NCI-H128 (cell line): ENCODE measurements at regions not wholly inside any gene's neighbourhood (a gene's known extent, or its start where the extent isn't known, plus 50 kb on each side); places are given as distances from the start of the nearest gene placed in this dataset.
"Not testable (repeated sequence)": the region's sequence is repeated elsewhere in the genome, so short reads cannot be mapped to it uniquely, and the experiment has no call there.

Experiments used
- DNase-seq: peaks from one replicate; lab custom pipeline; 2025; ENCODE audit not compliant: unreplicated experiment; lab: John Stamatoyannopoulos, UW

- DNase-seq: no peak
These were observed 63.3 kb downstream of the POU4F1 start for GRCh38 chr13:78540058-78540457.

GRCh38 chr13:78526044-78526443 lies 77.3 kb downstream of the POU4F1 start:
- not testable (repeated sequence) for DNase-seq

GRCh38 chr13:78524936-78525335 lies 78.4 kb downstream of the POU4F1 start:
- DNase-seq: no peak

- no peak for DNase-seq
These were observed 82.3 kb downstream of the POU4F1 start for GRCh38 chr13:78521091-78521490.

GRCh38 chr13:78520425-78520824 lies 82.9 kb downstream of the POU4F1 start:
- DNase-seq: no peak

- not testable (repeated sequence) for DNase-seq
These were observed 84.9 kb downstream of the POU4F1 start for GRCh38 chr13:78518482-78518881.

GRCh38 chr13:78499802-78500201 lies 103.5 kb downstream of the POU4F1 start:
- DNase-seq: no peak

GRCh38 chr13:78497702-78498355 lies 105.5 kb downstream of the POU4F1 start:
- DNase-seq: no peak

- no peak for DNase-seq
These were observed 111.4 kb downstream of the POU4F1 start for GRCh38 chr13:78491978-78492377.

GRCh38 chr13:78490225-78490624 lies 113.1 kb downstream of the POU4F1 start:
- DNase-seq: not testable (repeated sequence)

- DNase-seq: no peak
These were observed 115.6 kb downstream of the POU4F1 start for GRCh38 chr13:78487707-78488106.

- DNase-seq: no peak
These were observed 117.5 kb downstream of the POU4F1 start for GRCh38 chr13:78485803-78486202.

- DNase-seq: no peak
These were observed 125.2 kb downstream of the POU4F1 start for GRCh38 chr13:78478183-78478582.

GRCh38 chr13:78476910-78477309 lies 126.4 kb downstream of the POU4F1 start:
- no peak for DNase-seq

- no peak for DNase-seq
These were observed 134.7 kb downstream of the POU4F1 start for GRCh38 chr13:78468621-78469020.

- DNase-seq: no peak
These were observed 138.1 kb downstream of the POU4F1 start for GRCh38 chr13:78465250-78465649.

GRCh38 chr13:78460176-78460575 lies 143.2 kb downstream of the POU4F1 start:
- no peak for DNase-seq

- DNase-seq: no peak
These were observed 159.5 kb downstream of the POU4F1 start for GRCh38 chr13:78443839-78444238.

- no peak for DNase-seq
These were observed 165.6 kb downstream of the POU4F1 start for GRCh38 chr13:78437781-78438180.

GRCh38 chr13:78436311-78436710 lies 167.0 kb downstream of the POU4F1 start:
- no peak for DNase-seq

- no peak for DNase-seq
These were observed 172.0 kb downstream of the POU4F1 start for GRCh38 chr13:78431328-78431727.

GRCh38 chr13:78430811-78431210 lies 172.5 kb downstream of the POU4F1 start:
- no peak for DNase-seq

- DNase-seq: no peak
These were observed 173.1 kb downstream of the POU4F1 start for GRCh38 chr13:78430166-78430791.
